ENCODE measurements at regions not wholly inside any gene's neighbourhood (a gene's known extent, or its start where the extent isn't known, plus 50 kb on each side); places are given as distances from the start of the nearest gene placed in this dataset.

GRCh38 chr2:198630384-198630783 is 826.0 kb downstream of the PLCL1 start:
- TF ChIP-seq POLR2AphosphoS5 (IDR thresholded peaks at IDR 0.05; ENCODE audit: borderline replicate concordance, low read depth, low read length): no peak
- no peak for TF ChIP-seq EZH2 (IDR thresholded peaks at IDR 0.05)
- no peak for TF ChIP-seq FOXP2 (optimal IDR thresholded peaks at IDR 0.05; ENCODE audit: control extremely low read depth, extremely low read length, insufficient read depth)
